Activated T-cell treated with anti-CD3 and anti-CD28 coated beads, Interleukin-2, amount 50 U/mL, for 4 hours (primary cell): ENCODE measurements at regions not wholly inside any gene's neighbourhood (a gene's known extent, or its start where the extent isn't known, plus 50 kb on each side); places are given as distances from the start of the nearest gene placed in this dataset.

ENCODE experiments used
- ATAC-seq, 2 donors: fragments of 200-7000 bp; cut with Tn5 transposase; one replicate each; pipeline ENCODE4 v1.10.0; 2021
- DNase-seq: peaks from one replicate; pipeline ENCODE4 v3.0.0-alpha.2; 2020
- H3K27me3 Mint-ChIP-seq: one replicate; pipeline ENCODE4 v1.8.0; 2021; ENCODE audit warnings: low read depth, mixed read lengths
- H3K36me3 Mint-ChIP-seq: one replicate; pipeline ENCODE4 v1.8.0; 2022; ENCODE audit warnings: mixed read lengths; ENCODE audit not compliant: insufficient read depth
- H3K4me1 Mint-ChIP-seq: one replicate; pipeline ENCODE4 v1.8.0; 2021; ENCODE audit warnings: low read depth, mixed read lengths
- H3K4me3 Mint-ChIP-seq: one replicate; pipeline ENCODE4 v1.8.0; 2021; ENCODE audit warnings: mild to moderate bottlenecking, moderate library complexity, mixed read lengths
- H3K9me3 Mint-ChIP-seq: one replicate; pipeline ENCODE4 v1.8.0; 2021; ENCODE audit warnings: mixed read lengths

DNA sequence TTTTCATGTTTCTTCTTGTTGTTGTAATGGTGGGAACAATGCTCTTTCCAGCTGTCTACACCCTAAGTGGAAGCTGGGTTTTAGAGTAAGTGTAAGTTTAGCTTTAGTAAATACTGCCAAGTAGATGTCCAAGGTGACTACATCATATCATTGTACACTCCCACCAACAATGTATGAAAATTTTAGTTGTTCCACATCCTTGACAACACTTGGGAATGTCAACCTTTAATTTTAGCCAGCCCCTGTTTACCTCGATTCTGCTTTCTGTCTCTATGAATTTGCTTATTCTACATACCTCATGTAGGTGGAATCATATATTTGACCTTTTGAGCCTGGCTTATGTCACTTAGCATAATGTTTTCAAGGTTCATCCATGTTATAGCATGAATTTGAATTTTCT lies 93.0 kb downstream of the MTPAP start:
- Mint-ChIP-seq H3K9me3 (peaks cover 16% of the 10 kb centered on the region), H3K4me3 (no peak overlapping the region), H3K27me3 (peaks cover 18% of the 10 kb centered on the region), H3K36me3 (peaks cover 3% of the 10 kb centered on the region), H3K4me1 (no peaks in the 10 kb centered on the region)
- no peak for ATAC-seq
- no peak for DNase-seq

GRCh38 chr10:30254926-30255325 lies 94.2 kb downstream of the MTPAP start:
- no peak overlapping the region for H3K4me3 Mint-ChIP-seq
- peaks cover 3% of the 10 kb centered on the region for H3K36me3 Mint-ChIP-seq
- peaks cover 15% of the 10 kb centered on the region for H3K27me3 Mint-ChIP-seq
- DNase-seq (no peak), ATAC-seq (no peak)
- H3K4me1 Mint-ChIP-seq = no peaks in the 10 kb centered on the region
- peaks cover 16% of the 10 kb centered on the region for H3K9me3 Mint-ChIP-seq

DNA sequence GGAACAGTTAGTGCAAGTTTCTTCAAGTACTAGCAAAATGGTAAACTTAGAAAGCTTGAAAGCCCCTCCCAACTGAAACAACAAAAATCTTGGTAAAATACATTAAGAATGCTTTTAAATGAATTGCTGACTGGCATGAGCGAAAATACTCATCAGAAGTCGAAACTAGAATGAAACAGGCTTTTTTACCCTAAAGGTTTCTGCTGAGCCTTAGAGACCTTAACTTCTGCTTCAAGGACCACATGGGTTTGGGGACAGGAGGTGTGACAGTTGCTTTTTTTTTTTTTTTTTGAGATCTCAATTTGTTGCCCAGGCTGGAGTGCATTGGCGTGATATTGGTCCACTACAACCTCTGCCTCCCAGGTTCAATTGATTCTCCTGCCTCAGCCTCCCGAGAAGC lies 100.3 kb downstream of the MTPAP start:
- ATAC-seq (no peak), DNase-seq (no peak)
- H3K9me3 Mint-ChIP-seq = peaks cover 6% of the 10 kb centered on the region
- peaks cover 8% of the 10 kb centered on the region for H3K4me1 Mint-ChIP-seq
- no peaks in the 10 kb centered on the region for H3K27me3 Mint-ChIP-seq
- H3K36me3 Mint-ChIP-seq = no peaks in the 10 kb centered on the region
- H3K4me3 Mint-ChIP-seq = no peak overlapping the region

DNA sequence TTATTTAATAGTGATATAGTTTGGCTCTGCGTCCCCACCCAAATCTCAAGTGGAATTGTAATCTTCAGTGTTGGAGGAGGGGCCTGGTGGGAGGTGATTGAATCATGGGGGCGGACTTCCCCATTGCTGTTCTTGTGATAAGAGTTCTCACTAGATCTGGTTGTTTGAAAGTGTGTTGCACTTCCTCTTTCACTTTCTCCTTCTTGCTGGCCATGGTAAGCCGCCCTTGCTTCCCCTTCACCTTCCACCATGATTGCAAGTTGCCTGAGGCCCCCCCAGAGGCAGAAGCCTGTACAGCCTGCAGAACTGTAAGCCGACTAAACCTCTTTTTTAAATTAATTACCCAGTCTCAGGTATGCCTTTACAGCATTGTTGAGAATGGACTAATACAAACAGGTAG lies 101.4 kb downstream of the MTPAP start:
- H3K4me3 Mint-ChIP-seq = peak overlapping the region; percentile 25
- no peak for DNase-seq

DNA sequence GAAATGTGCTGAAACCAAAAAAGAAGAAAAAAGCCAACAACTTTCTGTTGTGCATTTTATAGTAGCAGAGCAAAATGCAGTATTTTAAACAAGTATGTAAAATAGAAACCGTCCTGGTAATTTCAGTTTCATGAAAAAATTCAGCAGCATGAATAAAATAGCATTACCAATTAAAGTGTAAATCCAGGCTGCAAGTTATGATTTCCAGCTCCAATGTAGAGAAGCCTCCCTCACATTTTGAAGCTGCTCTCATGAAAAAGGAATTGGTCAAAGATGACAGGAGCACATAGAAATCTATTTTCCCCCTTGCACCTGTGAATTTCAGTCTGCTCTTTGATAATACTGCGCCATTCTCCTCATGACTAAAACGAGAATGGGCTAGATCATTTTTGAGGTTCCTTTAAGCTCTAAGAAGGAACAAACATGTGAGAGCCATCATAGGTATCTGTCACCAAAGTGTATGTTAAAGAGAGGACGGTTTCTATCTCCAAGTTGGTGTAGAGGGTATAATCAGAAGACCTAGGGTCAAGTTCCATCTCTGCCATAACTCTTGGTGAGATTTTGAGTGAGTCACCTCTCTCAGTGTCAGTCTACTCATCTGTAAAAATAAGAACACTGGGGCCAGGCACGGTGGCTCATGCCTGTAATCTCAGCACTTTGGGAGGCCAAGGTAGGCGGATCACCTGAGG lies 107.5 kb downstream of the MTPAP start:
- DNase-seq (no peak), ATAC-seq (no peak)
- Mint-ChIP-seq H3K4me3 (no peak overlapping the region), H3K27me3 (peaks cover 11% of the 10 kb centered on the region), H3K4me1 (no peaks in the 10 kb centered on the region), H3K36me3 (no peaks in the 10 kb centered on the region), H3K9me3 (no peaks in the 10 kb centered on the region)

More for the DNA sequence above, 101.4 kb downstream of the MTPAP start:
- H3K36me3 Mint-ChIP-seq = no peaks in the 10 kb centered on the region
- no peaks in the 10 kb centered on the region for H3K9me3 Mint-ChIP-seq
- ATAC-seq = no peak
- H3K4me1 Mint-ChIP-seq = peaks cover 8% of the 10 kb centered on the region
- no peaks in the 10 kb centered on the region for H3K27me3 Mint-ChIP-seq

GRCh38 chr10:30238836-30239235 lies 110.2 kb downstream of the MTPAP start:
- DNase-seq = no peak
- H3K4me3 Mint-ChIP-seq = no peak overlapping the region
- H3K36me3 Mint-ChIP-seq = no peaks in the 10 kb centered on the region

GRCh38 chr10:30233186-30233959 lies 115.7 kb downstream of the MTPAP start:
- H3K27me3 Mint-ChIP-seq = peaks cover 11% of the 10 kb centered on the region
- H3K36me3 Mint-ChIP-seq = no peaks in the 10 kb centered on the region
- no peak for DNase-seq
- no peaks in the 10 kb centered on the region for H3K9me3 Mint-ChIP-seq
- H3K4me1 Mint-ChIP-seq = peaks cover 7% of the 10 kb centered on the region
- no peak for ATAC-seq
- no peak overlapping the region for H3K4me3 Mint-ChIP-seq

More at GRCh38 chr10:30238836-30239235, 110.2 kb downstream of the MTPAP start:
- Mint-ChIP-seq H3K4me1 (no peaks in the 10 kb centered on the region), H3K9me3 (no peaks in the 10 kb centered on the region), H3K27me3 (peaks cover 13% of the 10 kb centered on the region)
- ATAC-seq = no peak

DNA sequence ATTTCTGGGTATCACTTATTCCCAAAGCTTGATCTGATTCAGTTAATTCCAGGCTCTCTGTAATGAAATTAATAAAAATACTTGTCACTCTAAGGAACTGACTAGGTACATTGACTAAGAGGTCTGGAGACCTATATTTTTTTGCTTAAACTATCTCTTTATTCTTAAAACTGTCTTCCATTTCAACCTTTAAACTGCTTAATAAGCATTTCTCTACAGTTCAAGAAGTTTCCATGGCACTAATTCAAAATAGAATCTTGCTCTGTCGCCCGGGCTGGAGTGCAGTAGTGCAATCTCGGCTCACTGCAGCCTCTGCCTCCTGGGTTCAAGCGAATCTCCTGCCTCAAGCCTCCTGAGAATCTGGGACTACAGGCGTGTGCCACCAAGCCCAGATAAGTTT lies 117.4 kb downstream of the MTPAP start:
- Mint-ChIP-seq H3K9me3 (no peaks in the 10 kb centered on the region), H3K36me3 (no peaks in the 10 kb centered on the region), H3K4me3 (no peak overlapping the region), H3K27me3 (peaks cover 10% of the 10 kb centered on the region), H3K4me1 (peaks cover 7% of the 10 kb centered on the region)
- ATAC-seq (no peak), DNase-seq (no peak)

DNA sequence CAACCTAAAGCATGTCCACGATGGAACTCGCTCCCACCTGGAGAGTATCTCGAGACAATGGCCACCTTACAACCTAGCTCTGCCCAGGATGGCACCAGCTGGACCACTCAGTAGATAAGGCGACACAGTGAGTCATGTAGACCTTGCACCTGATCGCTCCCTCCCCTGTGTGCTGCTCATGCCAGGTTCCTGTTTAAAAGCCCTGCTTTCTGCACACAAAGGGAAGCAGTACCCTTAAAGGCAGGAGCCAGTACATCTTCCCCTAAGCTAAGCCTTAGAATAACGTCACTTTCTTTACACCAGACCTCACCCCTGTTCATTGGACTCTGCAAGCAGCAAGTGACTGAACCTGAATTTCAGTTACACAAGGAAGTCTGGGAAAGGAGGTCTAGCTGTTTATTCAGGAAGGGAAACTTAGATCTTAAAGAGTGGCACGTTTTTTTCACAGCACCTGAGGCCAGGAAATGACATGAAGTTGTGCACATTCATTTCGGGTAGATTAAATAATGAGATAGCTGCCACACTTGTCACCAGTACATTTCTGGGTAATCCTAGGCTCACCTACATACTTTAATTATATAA lies 117.9 kb downstream of the MTPAP start:
- Mint-ChIP-seq H3K9me3 (no peaks in the 10 kb centered on the region), H3K4me3 (no peak overlapping the region), H3K36me3 (no peaks in the 10 kb centered on the region), H3K27me3 (peaks cover 10% of the 10 kb centered on the region), H3K4me1 (peaks cover 7% of the 10 kb centered on the region)
- DNase-seq = no peak
- ATAC-seq = no peak

DNA sequence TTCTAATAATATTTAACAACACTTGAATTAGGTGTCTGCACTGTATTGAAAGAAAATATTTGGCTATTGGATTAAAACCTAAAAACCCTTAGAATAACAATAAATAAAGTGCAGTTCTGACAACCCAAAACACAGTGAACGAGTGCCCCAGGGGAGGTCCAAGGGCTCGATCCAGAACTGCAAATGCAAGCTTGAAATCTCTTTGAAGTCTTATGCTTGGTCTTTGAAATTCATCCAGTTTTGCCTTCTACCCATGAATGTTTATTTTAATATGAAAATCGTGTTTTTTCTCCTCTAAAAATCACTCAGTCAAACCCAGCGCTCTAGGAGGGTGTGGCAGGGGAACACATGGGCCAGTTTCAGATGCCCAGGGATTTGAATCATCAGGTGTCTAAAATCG lies 119.5 kb downstream of the MTPAP start:
- no peak for DNase-seq
- peaks cover 8% of the 10 kb centered on the region for H3K27me3 Mint-ChIP-seq
- ATAC-seq = no peak
- no peaks in the 10 kb centered on the region for H3K36me3 Mint-ChIP-seq
- H3K4me1 Mint-ChIP-seq = peaks cover 7% of the 10 kb centered on the region
- H3K9me3 Mint-ChIP-seq = no peaks in the 10 kb centered on the region
- no peak overlapping the region for H3K4me3 Mint-ChIP-seq

- peaks cover 12% of the 10 kb centered on the region for H3K27me3 Mint-ChIP-seq
- H3K4me1 Mint-ChIP-seq = peaks cover 7% of the 10 kb centered on the region
- DNase-seq (no peak), ATAC-seq (no peak)
- H3K4me3 Mint-ChIP-seq = no peak overlapping the region
- no peaks in the 10 kb centered on the region for H3K9me3 Mint-ChIP-seq
- H3K36me3 Mint-ChIP-seq = no peaks in the 10 kb centered on the region
Observed at GRCh38 chr10:30228417-30229036, 120.6 kb downstream of the MTPAP start.

DNA sequence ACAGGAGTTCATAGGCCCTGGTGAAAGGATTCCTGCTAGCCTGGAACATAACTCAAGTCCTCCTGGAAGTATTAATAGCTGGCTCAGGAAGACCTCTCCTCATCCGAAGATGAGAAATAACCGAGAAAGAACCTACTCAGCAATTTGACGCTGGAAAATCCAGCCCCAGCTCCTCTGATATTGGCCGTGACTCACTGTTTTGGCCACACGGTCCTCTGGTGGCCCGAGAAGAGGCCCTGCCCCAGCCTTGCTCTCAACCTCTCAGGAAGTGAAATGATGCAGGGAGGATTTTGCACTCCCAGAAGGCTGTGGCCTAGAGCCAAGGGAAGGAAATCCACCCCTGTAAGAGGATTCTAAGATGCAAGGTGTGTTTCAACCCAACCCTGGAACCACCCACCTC lies 121.6 kb downstream of the MTPAP start:
- Mint-ChIP-seq H3K27me3 (peaks cover 10% of the 10 kb centered on the region), H3K36me3 (no peaks in the 10 kb centered on the region), H3K4me3 (no peak overlapping the region), H3K4me1 (peaks cover 7% of the 10 kb centered on the region), H3K9me3 (no peaks in the 10 kb centered on the region)
- ATAC-seq (no peak), DNase-seq (no peak)

DNA sequence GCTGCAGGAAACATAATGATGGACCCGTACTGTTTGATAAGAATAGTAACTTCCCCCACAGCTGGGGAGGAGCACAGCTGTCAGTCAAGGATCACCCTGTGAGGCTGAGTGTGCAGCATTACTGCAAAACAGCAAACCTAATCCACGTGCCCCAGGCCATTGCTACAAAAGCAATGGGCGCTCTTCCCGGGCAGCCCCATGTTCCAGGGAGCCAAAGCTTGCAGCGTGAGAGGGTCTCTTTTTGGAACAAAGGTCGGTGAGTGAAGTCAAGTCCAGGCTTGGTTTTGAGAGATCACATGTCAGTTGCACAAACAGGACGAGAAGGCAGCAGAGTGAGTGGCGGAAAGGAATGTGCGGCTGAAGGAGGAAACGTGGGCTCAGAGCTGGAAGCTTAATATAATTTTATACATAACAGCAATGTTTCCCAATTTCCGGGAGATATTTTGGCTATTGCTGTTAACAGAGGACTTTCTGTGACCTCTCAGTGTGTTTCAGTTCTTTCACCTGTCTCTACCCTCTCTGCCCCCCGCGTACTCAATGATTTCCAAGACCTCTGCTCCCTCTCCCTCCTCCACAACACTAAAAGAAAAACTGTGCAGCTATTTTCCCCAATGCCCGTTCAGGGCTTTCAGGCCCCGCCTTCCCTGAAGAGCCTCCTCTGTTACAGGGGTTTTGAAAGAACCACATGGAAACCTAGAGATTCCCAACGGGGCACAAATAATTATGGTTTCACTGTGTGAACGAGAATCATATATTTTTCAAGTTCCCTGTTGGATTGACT lies 128.9 kb downstream of the MTPAP start:
- ATAC-seq (no peak), DNase-seq (no peak)
- peaks cover 22% of the 10 kb centered on the region for H3K27me3 Mint-ChIP-seq
- no peak overlapping the region for H3K4me3 Mint-ChIP-seq
- H3K9me3 Mint-ChIP-seq = no peaks in the 10 kb centered on the region
- H3K4me1 Mint-ChIP-seq = peaks cover 5% of the 10 kb centered on the region
- H3K36me3 Mint-ChIP-seq = no peaks in the 10 kb centered on the region

DNA sequence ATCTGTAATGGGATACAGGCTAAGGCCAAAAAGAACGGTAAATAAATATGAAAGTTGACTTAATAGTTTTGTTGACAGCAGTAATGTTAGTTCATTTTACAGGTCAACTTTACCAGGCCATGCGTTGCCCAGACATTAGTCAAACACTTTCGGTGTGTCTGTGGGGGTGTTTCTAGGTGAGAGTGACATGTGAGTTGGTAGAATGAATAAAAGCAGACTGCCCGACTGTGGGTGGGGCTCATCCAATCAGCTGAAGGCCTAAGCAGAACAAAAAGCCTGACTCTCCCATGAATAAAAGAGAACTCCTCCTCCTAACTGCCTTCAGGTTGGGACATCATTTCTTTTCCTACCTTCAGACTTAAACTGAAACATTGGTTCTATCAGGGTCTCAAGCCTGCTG lies 132.3 kb downstream of the MTPAP start:
- Mint-ChIP-seq H3K4me1 (peaks cover 5% of the 10 kb centered on the region), H3K9me3 (no peaks in the 10 kb centered on the region), H3K27me3 (peaks cover 18% of the 10 kb centered on the region), H3K36me3 (no peaks in the 10 kb centered on the region), H3K4me3 (no peak overlapping the region)
- DNase-seq (no peak), ATAC-seq (no peak)
